GM23248 (cell line): ENCODE measurements at regions not wholly inside any gene's neighbourhood (a gene's known extent, or its start where the extent isn't known, plus 50 kb on each side); places are given as distances from the start of the nearest gene placed in this dataset.

ENCODE experiments used
- EZH2 ChIP-seq: fragments of 200-600 bp; sonication (generic); IDR thresholded peaks from 2 replicates; pipeline ENCODE4 v1.6.1; 2018; ENCODE audit warnings: antibody characterized with exemption, mild to moderate bottlenecking; ENCODE audit not compliant: insufficient read depth, poor library complexity, severe bottlenecking
- EZH2phosphoT487 ChIP-seq: fragments of 200-600 bp; sonication (generic); IDR thresholded peaks from 2 replicates; pipeline ENCODE4 v1.6.1; 2018; ENCODE audit warnings: antibody characterized with exemption, moderate library complexity, mild to moderate bottlenecking, low read depth; ENCODE audit not compliant: insufficient read depth

GRCh38 chr10:36538953-36539586, 586.3 kb upstream of the ANKRD30A start:
- TF ChIP-seq EZH2phosphoT487 (no peak), EZH2 (no peak)
